Liver (tissue), 8 donors: ENCODE measurements at regions not wholly inside any gene's neighbourhood (a gene's known extent, or its start where the extent isn't known, plus 50 kb on each side); places are given as distances from the start of the nearest gene placed in this dataset.

ENCODE experiments used
- DNase-seq: peaks from one replicate; pipeline ENCODE4 v3.0.0-alpha.2; 2017; ENCODE audit warnings: low spot score
- H3K27ac ChIP-seq, 2 donors: one replicate each; pipeline ENCODE4 v1.7.0; 2013; ENCODE audit warnings: inconsistent platforms in 2 of 2, low read length in 2 of 2, control low read depth in 1 of 2, low read depth in 1 of 2, mild to moderate bottlenecking in 1 of 2
- H3K27me3 ChIP-seq, 4 donors: one replicate each; pipeline versions ENCODE4 v1.6.1 to v1.7.0; 2013; ENCODE audit warnings: low read length in 3 of 4, inconsistent platforms in 1 of 4, mild to moderate bottlenecking in 1 of 4, moderate library complexity in 1 of 4; ENCODE audit not compliant: control insufficient read depth in 4 of 4, insufficient read depth in 4 of 4
- H3K36me3 ChIP-seq, 4 donors: one replicate each; pipeline versions ENCODE4 v1.6.1 to v1.7.0; 2013; ENCODE audit warnings: low read length in 3 of 4, mild to moderate bottlenecking in 3 of 4, low read depth in 1 of 4, moderate library complexity in 1 of 4; ENCODE audit not compliant: control insufficient read depth in 4 of 4, insufficient read depth in 3 of 4
- H3K4me1 ChIP-seq, 4 donors: one replicate each; pipeline versions ENCODE4 v1.6.1 to v1.7.0; 2013; ENCODE audit warnings: low read length in 3 of 4, mild to moderate bottlenecking in 3 of 4, moderate library complexity in 1 of 4; ENCODE audit not compliant: control insufficient read depth in 4 of 4, insufficient read depth in 4 of 4
- H3K4me3 ChIP-seq, 3 donors: one replicate each; pipeline versions ENCODE4 v1.6.1 to v1.7.0; 2013; ENCODE audit warnings: low read length in 3 of 3, control low read depth in 1 of 3, low read depth in 1 of 3, mild to moderate bottlenecking in 1 of 3
- H3K9ac ChIP-seq, 2 donors: one replicate each; pipeline ENCODE4 v1.7.0; 2013; ENCODE audit warnings: low read length in 2 of 2, mild to moderate bottlenecking in 2 of 2, moderate library complexity in 2 of 2, control low read depth in 1 of 2, low read depth in 1 of 2
- H3K9me3 ChIP-seq, 4 donors: one replicate each; pipeline versions ENCODE4 v1.6.1 to v1.7.0; 2013; ENCODE audit warnings: low read length in 3 of 4; ENCODE audit not compliant: control insufficient read depth in 4 of 4
- ATF3 ChIP-seq: IDR thresholded peaks from 2 replicates; pipeline ENCODE4 v1.6.1; 2016; ENCODE audit warnings: antibody characterized with exemption
- CTCF ChIP-seq: fragments of 150-350 bp; IDR thresholded peaks from 2 replicates; pipeline ENCODE4 v1.5.1; 2017; ENCODE audit warnings: improper control_type of control experiment, low read depth, low read length; ENCODE audit not compliant: missing input control
- EGR1 ChIP-seq, 2 donors: IDR thresholded peaks; 2 replicates each; pipeline ENCODE4 v1.6.1; 2016 to 2018; ENCODE audit warnings: antibody characterized with exemption in 2 of 2, low read depth in 2 of 2
- FOXA1 ChIP-seq: IDR thresholded peaks from 2 replicates; pipeline ENCODE4 v1.6.1; 2016; ENCODE audit warnings: antibody characterized with exemption
- GABPA ChIP-seq, 2 donors: IDR thresholded peaks in 1 of 2; conservative IDR thresholded peaks in 1 of 2; 2 replicates each; pipeline ENCODE4 v1.6.1; 2016; ENCODE audit warnings: antibody characterized with exemption in 2 of 2, mild to moderate bottlenecking in 1 of 2, moderate library complexity in 1 of 2
- HNF4A ChIP-seq, 2 donors: conservative IDR thresholded peaks; 2 replicates each; pipeline ENCODE4 v1.6.1; 2016; ENCODE audit warnings: antibody characterized with exemption in 2 of 2, mild to moderate bottlenecking in 2 of 2
- JUND ChIP-seq, 2 donors: IDR thresholded peaks; 2 replicates each; pipeline ENCODE4 v1.6.1; 2016; ENCODE audit warnings: antibody characterized with exemption in 2 of 2
- NR2F2 ChIP-seq: IDR thresholded peaks from 2 replicates; pipeline ENCODE4 v1.6.1; 2016; ENCODE audit warnings: antibody characterized with exemption
- RAD21 ChIP-seq, 2 donors: IDR thresholded peaks; 2 replicates each; pipeline ENCODE4 v1.6.1; 2016; ENCODE audit warnings: antibody characterized with exemption in 2 of 2, mild to moderate bottlenecking in 2 of 2
- REST ChIP-seq: IDR thresholded peaks from 2 replicates; pipeline ENCODE4 v1.6.1; 2016; ENCODE audit warnings: antibody characterized with exemption, mild to moderate bottlenecking
- RXRA ChIP-seq, 2 donors: IDR thresholded peaks; 2 replicates each; pipeline ENCODE4 v1.6.1; 2017 to 2018; ENCODE audit warnings: antibody characterized with exemption in 2 of 2, mild to moderate bottlenecking in 1 of 2
- WGBS: extraction: QIAGEN DNeasy Blood & Tissue Kit; methylation state at CpG from one replicate; pipeline ENCODE4 v1.1.7; 2013; 5-methylcytosine and 5-hydroxymethylcytosine counted together
- TF ChIP-seq, protein P1 (sequence below): IDR thresholded peaks from 2 replicates; pipeline ENCODE4 v1.6.1; 2016; ENCODE audit warnings: antibody characterized with exemption
- TF ChIP-seq, protein P2 (sequence below): IDR thresholded peaks from 2 replicates; pipeline ENCODE4 v1.6.1; 2016; ENCODE audit warnings: antibody characterized with exemption
- donor health status: healthy.
- donor health status: healthy.
- donor health status: healthy.
- donor health status: healthy.
- donor health status: healthy.

DNA sequence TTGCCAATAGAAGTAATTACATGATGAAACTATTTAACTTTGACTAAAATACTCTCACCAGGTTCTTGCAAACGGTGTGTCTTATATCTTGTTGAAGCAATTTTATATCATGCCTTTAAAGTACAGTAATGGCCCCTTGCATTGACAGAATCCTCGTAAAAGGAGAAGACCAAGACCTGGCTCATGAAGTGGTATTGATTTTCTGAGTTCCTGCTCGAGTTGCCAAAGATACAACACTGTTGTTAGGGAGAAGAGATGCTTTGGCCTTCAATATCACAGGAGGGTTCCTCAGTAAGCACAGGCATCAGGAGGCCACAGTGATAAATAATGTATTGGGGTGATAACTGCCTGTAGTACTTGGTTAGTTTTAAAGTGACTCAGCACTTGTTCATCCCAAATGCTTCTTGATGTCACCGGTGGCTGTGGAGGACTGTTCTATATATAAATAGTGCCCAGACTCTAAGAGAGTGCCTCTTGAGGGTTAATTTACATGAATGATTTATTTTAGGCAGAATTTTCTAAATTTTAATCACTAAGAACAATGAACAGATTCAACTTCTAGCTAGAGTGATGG, 571.7 kb upstream of the FANCL start:
- Histone ChIP-seq H3K36me3 (no peaks in the 10 kb centered on the region), H3K27me3 (no peaks in the 10 kb centered on the region), H3K27ac (no peak overlapping the region), H3K9me3 (no peaks in the 10 kb centered on the region), H3K4me1 (no peaks in the 10 kb centered on the region), H3K4me3 (no peak overlapping the region), H3K9ac (no peak overlapping the region)
- TF ChIP-seq RAD21 (IDR thresholded peaks at IDR 0.05) (no peak), HNF4A (conservative IDR thresholded peaks at IDR 0.05) (no peak), JUND (IDR thresholded peaks at IDR 0.05) (no peak), EGR1 (IDR thresholded peaks at IDR 0.05; ENCODE audit: low read depth in 2 of 2) (no peak), NR2F2 (no peak)
- no peak for DNase-seq
- 57% methylated on average over 4 of the region's 4 CpGs for WGBS

DNA sequence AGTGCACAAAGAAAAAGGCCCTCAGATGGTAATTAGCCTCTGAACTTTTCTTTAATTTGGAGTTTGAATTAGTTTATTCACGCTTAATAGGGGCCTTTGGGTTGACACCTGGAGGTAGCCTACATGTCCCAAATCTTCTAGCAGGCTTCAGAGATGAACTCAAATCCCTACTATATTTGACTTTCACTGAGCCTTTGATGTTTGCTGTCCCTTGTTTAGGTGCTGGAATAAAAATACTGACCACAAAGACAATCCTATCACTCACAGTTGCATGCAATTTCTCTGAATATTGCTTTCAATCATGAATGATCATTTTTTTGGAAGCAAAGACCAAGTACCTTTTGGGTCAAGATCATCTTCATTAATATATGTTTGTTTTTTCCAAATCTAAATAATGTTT, 564.0 kb upstream of the FANCL start:
- Histone ChIP-seq H3K27me3 (peaks cover 0 to 10% (median 0%) of the 10 kb centered on the region in 4 donors), H3K4me1 (no peaks in the 10 kb centered on the region), H3K9ac (no peak overlapping the region), H3K27ac (no peak overlapping the region), H3K9me3 (no peaks in the 10 kb centered on the region), H3K36me3 (no peaks in the 10 kb centered on the region), H3K4me3 (no peak overlapping the region)
- no peak for DNase-seq
- WGBS: 73% methylated on average over 1 of the region's 1 CpG
- TF ChIP-seq, protein P1, sequence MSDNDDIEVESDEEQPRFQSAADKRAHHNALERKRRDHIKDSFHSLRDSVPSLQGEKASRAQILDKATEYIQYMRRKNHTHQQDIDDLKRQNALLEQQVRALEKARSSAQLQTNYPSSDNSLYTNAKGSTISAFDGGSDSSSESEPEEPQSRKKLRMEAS: no peak
- TF ChIP-seq REST (peak; percentile 72), EGR1 (IDR thresholded peaks at IDR 0.05; ENCODE audit: low read depth in 2 of 2) (no peak)
- TF ChIP-seq, protein P2, sequence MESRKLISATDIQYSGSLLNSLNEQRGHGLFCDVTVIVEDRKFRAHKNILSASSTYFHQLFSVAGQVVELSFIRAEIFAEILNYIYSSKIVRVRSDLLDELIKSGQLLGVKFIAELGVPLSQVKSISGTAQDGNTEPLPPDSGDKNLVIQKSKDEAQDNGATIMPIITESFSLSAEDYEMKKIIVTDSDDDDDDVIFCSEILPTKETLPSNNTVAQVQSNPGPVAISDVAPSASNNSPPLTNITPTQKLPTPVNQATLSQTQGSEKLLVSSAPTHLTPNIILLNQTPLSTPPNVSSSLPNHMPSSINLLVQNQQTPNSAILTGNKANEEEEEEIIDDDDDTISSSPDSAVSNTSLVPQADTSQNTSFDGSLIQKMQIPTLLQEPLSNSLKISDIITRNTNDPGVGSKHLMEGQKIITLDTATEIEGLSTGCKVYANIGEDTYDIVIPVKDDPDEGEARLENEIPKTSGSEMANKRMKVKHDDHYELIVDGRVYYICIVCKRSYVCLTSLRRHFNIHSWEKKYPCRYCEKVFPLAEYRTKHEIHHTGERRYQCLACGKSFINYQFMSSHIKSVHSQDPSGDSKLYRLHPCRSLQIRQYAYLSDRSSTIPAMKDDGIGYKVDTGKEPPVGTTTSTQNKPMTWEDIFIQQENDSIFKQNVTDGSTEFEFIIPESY: no peak

DNA sequence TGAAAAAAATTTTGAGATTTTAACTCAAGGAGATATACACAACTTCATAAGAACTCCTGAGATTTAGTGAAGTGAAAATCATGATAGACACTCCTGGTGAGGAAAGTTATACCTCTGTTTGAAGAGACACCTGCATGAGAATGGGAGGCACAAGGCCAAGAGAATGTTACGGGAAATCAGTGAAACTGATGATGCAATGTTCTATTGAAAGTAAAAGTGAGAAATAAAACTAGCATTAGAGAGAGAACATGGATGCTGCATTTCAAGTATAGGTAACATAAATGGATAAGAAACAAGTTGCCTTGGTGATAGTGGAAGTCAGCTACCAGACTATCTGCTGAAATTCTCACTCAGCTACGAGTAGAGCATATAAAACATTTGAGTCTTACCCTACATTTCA, 562.1 kb upstream of the FANCL start:
- H3K27me3 ChIP-seq: peaks cover 0 to 10% (median 0%) of the 10 kb centered on the region in 4 donors
- no peak overlapping the region for H3K9ac ChIP-seq
- no peak for DNase-seq
- no peaks in the 10 kb centered on the region for H3K4me1 ChIP-seq
- H3K4me3 ChIP-seq: no peak overlapping the region
- TF ChIP-seq FOXA1 (no peak), RXRA (IDR thresholded peaks at IDR 0.05) (no peak), GABPA (IDR thresholded peaks at IDR 0.05 in 1 of 2, conservative IDR thresholded peaks at IDR 0.05 in 1 of 2) (no peak), CTCF (no peak), ATF3 (no peak), HNF4A (conservative IDR thresholded peaks at IDR 0.05) (no peak)
- TF ChIP-seq, protein P2: no peak
- H3K27ac ChIP-seq: no peak overlapping the region
- H3K36me3 ChIP-seq: no peaks in the 10 kb centered on the region
- 39% methylated on average over 2 of the region's 2 CpGs for WGBS
- H3K9me3 ChIP-seq: no peaks in the 10 kb centered on the region
